ENCODE measurements at regions not wholly inside any gene's neighbourhood (a gene's known extent, or its start where the extent isn't known, plus 50 kb on each side); places are given as distances from the start of the nearest gene placed in this dataset.
"Not testable (repeated sequence)": the region's sequence is repeated elsewhere in the genome, so short reads cannot be mapped to it uniquely, and the experiment has no call there.

GRCh38 chr21:32823296-32823695 is 51.7 kb upstream of the PAXBP1 start:
- DNase-seq = not testable (repeated sequence)

GRCh38 chr21:32824950-32825349 is 53.4 kb upstream of the PAXBP1 start:
- DNase-seq = no peak

GRCh38 chr21:32826329-32827167 is 55.0 kb upstream of the PAXBP1 start:
- peak; percentile 49 for DNase-seq

GRCh38 chr21:32828908-32829307 is 57.4 kb upstream of the PAXBP1 start:
- DNase-seq = no peak

- no peak for DNase-seq
Measured at GRCh38 chr21:32829504-32829903, 57.9 kb upstream of the PAXBP1 start.

- not testable (repeated sequence) for DNase-seq
Measured at GRCh38 chr21:32831779-32832178, 60.2 kb upstream of the PAXBP1 start.

- no peak for DNase-seq
Measured at GRCh38 chr21:32834211-32834915, 62.8 kb upstream of the PAXBP1 start.

GRCh38 chr21:32834916-32835235 is 63.3 kb upstream of the PAXBP1 start:
- DNase-seq = no peak

- no peak for DNase-seq
Measured at GRCh38 chr21:32842146-32842545, 70.6 kb upstream of the PAXBP1 start.

GRCh38 chr21:32843561-32843960 is 72.0 kb upstream of the PAXBP1 start:
- no peak for DNase-seq

GRCh38 chr21:32844076-32844475 is 72.5 kb upstream of the PAXBP1 start:
- no peak for DNase-seq

GRCh38 chr21:32844653-32845436 is 73.3 kb upstream of the PAXBP1 start:
- DNase-seq = no peak

- DNase-seq = no peak
Measured at GRCh38 chr21:32858628-32859027, 87.1 kb upstream of the PAXBP1 start.

GRCh38 chr21:32860399-32860798 is 88.8 kb upstream of the PAXBP1 start:
- no peak for DNase-seq

- no peak for DNase-seq
Measured at GRCh38 chr21:32861866-32862265, 90.3 kb upstream of the PAXBP1 start.

- no peak for DNase-seq
Measured at GRCh38 chr21:32867597-32867996, 96.0 kb upstream of the PAXBP1 start.

GRCh38 chr21:32868631-32869454 is 97.3 kb upstream of the PAXBP1 start:
- DNase-seq = no peak

- no peak for DNase-seq
Measured at GRCh38 chr21:32869459-32869858, 97.9 kb upstream of the PAXBP1 start.

GRCh38 chr21:32876426-32876825 is 104.9 kb upstream of the PAXBP1 start:
- no peak for DNase-seq

- DNase-seq = not testable (repeated sequence)
Measured at GRCh38 chr21:32877888-32878287, 106.3 kb upstream of the PAXBP1 start.

GRCh38 chr21:32878661-32879060 is 107.1 kb upstream of the PAXBP1 start:
- no peak for DNase-seq

GRCh38 chr21:32881458-32881857 is 109.9 kb upstream of the PAXBP1 start:
- DNase-seq = no peak

- DNase-seq = no peak
Measured at GRCh38 chr21:32884062-32884461, 112.5 kb upstream of the PAXBP1 start.

Measured in CD4-positive, alpha-beta T cell treated with Interleukin-21 for 1 hour (primary cell).